HG03520 (cell line): ENCODE measurements at regions not wholly inside any gene's neighbourhood (a gene's known extent, or its start where the extent isn't known, plus 50 kb on each side); places are given as distances from the start of the nearest gene placed in this dataset.

Source experiments
- ATAC-seq: cut with Tn5 transposase; IDR thresholded peaks from one replicate; pipeline ENCODE4 v1.9.1; 2021; ENCODE audit warnings: mild to moderate bottlenecking, moderate library complexity; ENCODE audit not compliant: unreplicated experiment

DNA sequence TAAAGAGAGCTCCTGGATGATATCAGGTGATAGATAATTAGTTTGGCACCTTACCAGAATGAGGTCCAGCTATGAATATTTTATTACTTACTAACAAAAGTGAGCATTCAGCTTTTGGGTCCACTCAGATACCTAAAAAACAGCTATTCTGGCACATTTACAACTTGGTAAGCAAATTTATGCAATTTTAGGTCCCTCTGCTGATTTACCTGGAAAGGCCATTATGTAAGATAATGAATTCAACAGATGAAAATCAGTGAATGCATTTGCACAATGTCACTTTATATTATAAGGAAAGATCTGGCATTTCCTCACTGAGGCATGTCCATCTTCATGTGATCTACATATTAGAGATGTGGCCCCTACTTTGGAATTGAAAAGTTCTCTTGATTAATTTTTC is 517.0 kb downstream of the SPRY1 start:
- ATAC-seq = no peak

GRCh38 chr4:123916821-123917220 is 520.2 kb downstream of the SPRY1 start:
- ATAC-seq = no peak

GRCh38 chr4:123919576-123920098 is 523.0 kb downstream of the SPRY1 start:
- ATAC-seq = no peak

DNA sequence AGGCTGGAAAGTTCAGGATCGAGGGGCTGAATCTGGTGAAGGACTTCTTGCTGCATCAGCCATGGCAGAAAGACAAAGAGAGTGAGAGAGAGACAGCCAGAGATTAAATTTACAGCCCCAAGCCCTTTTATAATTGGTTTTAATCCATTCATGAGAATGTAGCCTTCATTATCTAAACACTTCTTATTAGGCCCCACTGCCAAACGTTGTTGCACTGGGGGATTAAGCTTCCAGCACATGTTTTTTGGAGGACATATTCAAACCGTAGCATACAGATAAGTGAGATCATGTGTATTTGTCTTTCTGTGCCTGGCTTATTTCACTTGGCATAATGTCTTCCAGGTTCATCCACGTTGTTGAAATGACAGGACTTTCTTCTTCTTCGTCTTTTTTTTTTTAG is 524.7 kb downstream of the SPRY1 start:
- no peak for ATAC-seq

- no peak for ATAC-seq
These were observed 526.3 kb downstream of the SPRY1 start for GRCh38 chr4:123922847-123923246.

- ATAC-seq = no peak
These were observed 527.9 kb downstream of the SPRY1 start for GRCh38 chr4:123924536-123924935.

GRCh38 chr4:123929565-123929964 is 533.0 kb downstream of the SPRY1 start:
- ATAC-seq = no peak

DNA sequence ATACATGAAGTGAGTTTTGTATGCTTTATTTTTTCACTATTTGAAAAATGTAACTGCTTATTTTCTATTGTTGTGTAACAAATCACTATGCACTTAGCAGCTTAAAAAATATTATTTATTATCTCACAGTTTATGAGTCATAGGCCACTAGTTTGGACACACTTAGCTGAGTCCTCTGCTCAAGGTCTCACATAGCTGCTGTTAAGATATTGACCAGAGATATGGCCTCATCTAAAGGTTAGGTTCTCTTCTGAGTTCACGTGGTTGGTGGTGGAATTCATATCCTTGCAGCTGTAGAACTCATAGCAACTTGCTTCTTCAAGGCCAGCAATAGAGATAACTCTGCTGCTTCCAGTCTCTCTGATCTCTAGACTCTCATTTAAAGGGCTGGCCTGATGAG is 534.4 kb downstream of the SPRY1 start:
- ATAC-seq = no peak

- ATAC-seq = no peak
These were observed 537.5 kb downstream of the SPRY1 start for GRCh38 chr4:123934096-123934495.

DNA sequence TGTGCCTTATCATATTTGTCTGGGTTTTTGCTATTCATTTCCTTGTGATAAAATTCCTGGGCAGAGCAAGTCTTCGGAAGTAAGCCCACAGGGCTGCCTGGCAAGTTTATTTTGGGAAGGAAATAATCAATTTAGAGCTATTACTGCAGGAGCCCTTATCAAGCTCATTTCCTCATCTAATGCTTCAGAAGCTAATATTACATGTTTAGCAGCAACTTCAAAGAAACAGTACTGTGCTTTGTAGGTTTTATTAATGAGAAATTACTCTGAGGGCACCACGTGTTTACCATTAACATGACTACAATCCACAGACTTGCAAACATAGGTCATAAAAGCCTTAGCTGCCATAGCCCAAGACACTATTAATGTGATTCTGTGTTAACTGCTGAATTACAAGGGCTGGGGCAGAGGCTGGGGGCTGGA is 540.0 kb downstream of the SPRY1 start:
- ATAC-seq = no peak

- ATAC-seq = no peak
These were observed 541.0 kb downstream of the SPRY1 start for GRCh38 chr4:123937581-123937980.

DNA sequence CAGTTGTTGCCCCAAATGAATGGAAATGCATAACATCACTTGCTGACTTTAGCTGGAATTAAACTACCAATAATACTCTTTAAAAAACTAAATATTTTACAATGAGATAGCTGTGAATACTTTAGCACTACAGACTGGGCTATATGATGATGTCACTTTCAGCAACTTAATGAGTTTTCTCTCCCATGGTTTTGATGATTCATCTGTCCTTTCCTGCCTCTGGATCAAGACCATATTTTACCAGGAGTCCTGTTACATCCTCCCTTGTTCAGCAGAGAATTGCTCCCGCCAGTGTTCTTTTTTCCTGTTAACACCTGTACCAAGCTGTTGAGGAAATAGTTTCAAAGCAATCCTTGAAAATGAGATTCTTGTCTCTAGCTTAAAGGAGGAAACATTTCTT is 543.0 kb downstream of the SPRY1 start:
- no peak for ATAC-seq

DNA sequence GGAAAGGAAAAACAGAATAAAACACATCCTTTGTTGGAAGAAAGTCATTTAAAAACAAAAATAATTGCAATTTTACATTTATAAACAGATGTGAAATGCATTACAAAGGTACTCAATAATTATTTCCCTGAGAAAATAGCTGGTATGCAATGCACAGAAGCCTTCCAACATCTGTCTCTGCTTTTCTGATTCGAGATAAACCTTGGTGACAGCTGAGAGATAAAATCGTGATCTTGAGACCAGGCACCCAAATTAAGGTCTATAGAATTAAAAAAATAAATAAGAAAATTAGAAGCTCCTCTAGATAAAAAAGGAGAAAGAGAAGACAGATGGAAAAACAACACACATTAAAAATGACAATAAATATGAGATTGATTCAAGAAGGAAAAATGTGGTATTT is 544.0 kb downstream of the SPRY1 start:
- no peak for ATAC-seq

- ATAC-seq = no peak
These were observed 544.7 kb downstream of the SPRY1 start for GRCh38 chr4:123941306-123941705.

DNA sequence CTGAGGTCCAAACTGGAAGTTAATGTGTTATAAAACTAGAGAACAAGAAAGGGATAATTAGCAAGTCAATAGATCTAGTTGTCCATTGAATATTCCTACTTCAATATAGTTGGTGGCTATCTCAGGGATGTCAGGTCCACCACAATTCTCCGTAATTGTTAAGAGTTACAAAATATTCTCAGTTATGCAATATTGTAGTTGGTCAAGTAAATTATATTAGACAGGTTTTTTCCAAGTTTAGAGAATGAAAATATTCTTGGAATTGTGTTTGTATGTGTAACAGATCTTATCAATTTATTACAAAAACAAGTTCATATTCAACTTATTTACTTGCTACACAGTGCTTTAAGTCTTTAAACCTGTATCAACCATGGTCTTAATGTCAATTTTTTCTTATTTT is 547.4 kb downstream of the SPRY1 start:
- no peak for ATAC-seq

- no peak for ATAC-seq
These were observed 548.7 kb downstream of the SPRY1 start for GRCh38 chr4:123945301-123945700.

DNA sequence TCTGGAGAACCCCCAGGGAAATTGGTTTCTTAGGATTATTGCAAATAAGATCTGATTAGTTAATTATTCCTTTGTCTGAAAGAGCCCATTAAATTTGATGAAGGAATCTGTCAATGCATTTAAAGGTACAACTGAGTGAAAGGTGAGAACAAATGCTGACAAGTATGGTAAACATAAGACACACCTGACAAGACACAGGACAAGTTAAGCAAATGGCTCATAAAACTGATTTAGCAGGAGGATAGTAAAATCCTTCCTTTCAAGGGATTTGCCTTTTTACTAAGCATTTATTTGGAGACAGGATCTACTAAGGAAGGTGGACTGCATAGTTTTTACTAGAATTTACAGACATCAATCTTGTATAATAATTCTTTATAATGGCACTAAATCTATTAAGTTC is 553.9 kb downstream of the SPRY1 start:
- no peak for ATAC-seq

- ATAC-seq = no peak
These were observed 556.1 kb downstream of the SPRY1 start for GRCh38 chr4:123952530-123953274.

DNA sequence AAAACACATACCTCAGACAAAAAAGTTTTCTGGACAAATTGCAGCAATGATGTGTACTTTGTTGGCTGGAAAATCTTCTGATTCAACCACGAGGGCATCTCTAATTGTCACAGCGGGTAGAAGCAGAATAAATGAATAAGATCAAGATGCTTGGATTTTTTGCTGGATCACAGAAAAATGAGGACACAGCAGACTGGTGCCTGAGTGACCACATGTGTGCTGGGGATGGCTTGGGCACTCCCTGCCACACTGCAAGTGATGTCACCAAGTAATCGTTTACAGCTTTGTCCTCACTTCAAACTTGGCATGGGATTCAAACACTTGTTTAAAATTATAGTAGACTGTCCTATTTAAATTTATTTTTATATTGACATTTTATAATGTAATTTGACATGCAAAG is 557.0 kb downstream of the SPRY1 start:
- ATAC-seq = no peak

- no peak for ATAC-seq
These were observed 557.6 kb downstream of the SPRY1 start for GRCh38 chr4:123954220-123954619.

- no peak for ATAC-seq
These were observed 558.7 kb downstream of the SPRY1 start for GRCh38 chr4:123955167-123955800.

DNA sequence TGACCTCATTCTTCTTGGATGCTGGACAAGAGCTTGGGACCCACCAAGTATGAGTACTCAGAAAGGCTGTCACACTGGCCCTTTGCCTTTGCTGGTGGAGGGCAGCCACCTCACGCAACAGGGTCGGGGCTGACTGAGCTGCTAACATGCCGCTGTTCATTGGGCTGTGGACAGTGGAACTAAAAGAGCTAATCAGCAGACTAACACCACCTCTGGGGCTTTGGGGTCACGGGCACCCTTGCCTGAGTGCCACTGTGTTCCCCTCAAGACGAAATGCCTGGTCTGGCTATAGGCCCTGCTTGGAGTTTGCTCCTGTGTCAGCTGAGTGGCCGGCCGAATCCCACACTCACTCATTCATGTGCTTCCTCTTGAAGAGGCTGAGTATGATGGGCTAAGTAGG is 559.6 kb downstream of the SPRY1 start:
- no peak for ATAC-seq
